HG02943 (cell line): ENCODE measurements at regions not wholly inside any gene's neighbourhood (a gene's known extent, or its start where the extent isn't known, plus 50 kb on each side); places are given as distances from the start of the nearest gene placed in this dataset.
"Not testable (repeated sequence)": the region's sequence is repeated elsewhere in the genome, so short reads cannot be mapped to it uniquely, and the experiment has no call there.

ENCODE experiments used
- ATAC-seq: cut with Tn5 transposase; IDR thresholded peaks from one replicate; pipeline ENCODE4 v1.9.1; 2021; ENCODE audit warnings: mild to moderate bottlenecking, low read depth, moderate library complexity; ENCODE audit not compliant: unreplicated experiment

GRCh38 chr5:66410122-66410521, 186.1 kb upstream of the MAST4 start:
- no peak for ATAC-seq

GRCh38 chr5:66411701-66412100, 184.5 kb upstream of the MAST4 start:
- no peak for ATAC-seq

GRCh38 chr5:66413931-66414330, 182.3 kb upstream of the MAST4 start:
- no peak for ATAC-seq

- no peak for ATAC-seq
Observed at GRCh38 chr5:66415208-66415607, 181.0 kb upstream of the MAST4 start.

- no peak for ATAC-seq
Observed at GRCh38 chr5:66416698-66417097, 179.5 kb upstream of the MAST4 start.

GRCh38 chr5:66417781-66418180, 178.4 kb upstream of the MAST4 start:
- ATAC-seq, result no peak

GRCh38 chr5:66423484-66423883, 172.7 kb upstream of the MAST4 start:
- no peak for ATAC-seq

GRCh38 chr5:66425842-66426241, 170.4 kb upstream of the MAST4 start:
- no peak for ATAC-seq

- ATAC-seq, result no peak
Observed at GRCh38 chr5:66426259-66427138, 169.7 kb upstream of the MAST4 start.

- ATAC-seq, result no peak
Observed at GRCh38 chr5:66427139-66427442, 169.1 kb upstream of the MAST4 start.

- ATAC-seq, result no peak
Observed at GRCh38 chr5:66436721-66437120, 159.5 kb upstream of the MAST4 start.

GRCh38 chr5:66438087-66438486, 158.1 kb upstream of the MAST4 start:
- no peak for ATAC-seq

- no peak for ATAC-seq
Observed at GRCh38 chr5:66438696-66439095, 157.5 kb upstream of the MAST4 start.

GRCh38 chr5:66440202-66440680, 156.0 kb upstream of the MAST4 start:
- no peak for ATAC-seq

- ATAC-seq, result no peak
Observed at GRCh38 chr5:66441351-66441750, 154.8 kb upstream of the MAST4 start.

GRCh38 chr5:66442951-66443445, 153.2 kb upstream of the MAST4 start:
- no peak for ATAC-seq

- ATAC-seq, result no peak
Observed at GRCh38 chr5:66443462-66444130, 152.6 kb upstream of the MAST4 start.

GRCh38 chr5:66448070-66448469, 148.1 kb upstream of the MAST4 start:
- not testable (repeated sequence) for ATAC-seq

GRCh38 chr5:66450237-66450636, 146.0 kb upstream of the MAST4 start:
- no peak for ATAC-seq

GRCh38 chr5:66450988-66451387, 145.2 kb upstream of the MAST4 start:
- no peak for ATAC-seq

- no peak for ATAC-seq
Observed at GRCh38 chr5:66452109-66452508, 144.1 kb upstream of the MAST4 start.
